Right lobe of liver (tissue), 4 donors: ENCODE measurements at regions not wholly inside any gene's neighbourhood (a gene's known extent, or its start where the extent isn't known, plus 50 kb on each side); places are given as distances from the start of the nearest gene placed in this dataset.

Experiments used
- CTCF ChIP-seq, 4 donors: fragments of 200-600 bp in 3 of 4; fragments of 450-650 bp in 1 of 4; IDR thresholded peaks; one replicate each; pipeline versions ENCODE4 v1.5.1 to v1.8.0; 2016 to 2022; ENCODE audit warnings: antibody characterized with exemption in 4 of 4, mild to moderate bottlenecking in 2 of 4
- POLR2A ChIP-seq: fragments of 450-650 bp; IDR thresholded peaks from one replicate; pipeline ENCODE4 v1.6.1; 2017; ENCODE audit warnings: antibody characterized with exemption, mild to moderate bottlenecking
- donor health status: DM: no; HTN: no; CAD: no.
- donor health status: DM: no; HTN: no; CAD: no.
- donor health status: DM: no; HTN: yes; CAD: no.

GRCh38 chr2:67309281-67309680 is 87.9 kb upstream of the ETAA1 start:
- TF ChIP-seq CTCF (IDR thresholded peaks at IDR 0.05), result no peak
- no peak for TF ChIP-seq POLR2A
